Activated CD4-positive, alpha-beta memory T cell treated with anti-CD3 and anti-CD28 coated beads, Interleukin-2, amount 10 ng/mL, durations not matched to agents 7 days and 5 days (primary cell): ENCODE measurements at regions not wholly inside any gene's neighbourhood (a gene's known extent, or its start where the extent isn't known, plus 50 kb on each side); places are given as distances from the start of the nearest gene placed in this dataset.

Source experiments
- CTCF ChIA-PET: fragments of 350-600 bp; sonication (Branson Sonifier 250); formaldehyde crosslinking; loops from one replicate; lab custom pipeline; 2021; ENCODE audit warnings: antibody characterized with exemption, inconsistent platforms; lab: Charles Lee
- POLR2A ChIA-PET: fragments of 350-600 bp; sonication (Branson Sonifier 250); formaldehyde crosslinking; loops from one replicate; lab custom pipeline; 2021; ENCODE audit warnings: antibody characterized with exemption; lab: Charles Lee
- DNase-seq: peaks from one replicate; pipeline ENCODE4 v3.0.0-alpha.2; 2020
- H3K27ac Mint-ChIP-seq: one replicate; pipeline ENCODE4 v1.8.0; 2021; ENCODE audit warnings: mild to moderate bottlenecking, mixed read lengths
- H3K27me3 Mint-ChIP-seq: one replicate; pipeline ENCODE4 v1.8.0; 2021; ENCODE audit warnings: mixed read lengths
- H3K36me3 Mint-ChIP-seq: one replicate; pipeline ENCODE4 v1.8.0; 2021; ENCODE audit warnings: low read depth, mixed read lengths
- H3K4me1 Mint-ChIP-seq: one replicate; pipeline ENCODE4 v1.8.0; 2021; ENCODE audit warnings: mixed read lengths
- H3K4me3 Mint-ChIP-seq: one replicate; pipeline ENCODE4 v1.8.0; 2021; ENCODE audit warnings: mild to moderate bottlenecking, mixed read lengths
- H3K9me3 Mint-ChIP-seq: one replicate; pipeline ENCODE4 v1.8.0; 2021; ENCODE audit warnings: mixed read lengths

DNA sequence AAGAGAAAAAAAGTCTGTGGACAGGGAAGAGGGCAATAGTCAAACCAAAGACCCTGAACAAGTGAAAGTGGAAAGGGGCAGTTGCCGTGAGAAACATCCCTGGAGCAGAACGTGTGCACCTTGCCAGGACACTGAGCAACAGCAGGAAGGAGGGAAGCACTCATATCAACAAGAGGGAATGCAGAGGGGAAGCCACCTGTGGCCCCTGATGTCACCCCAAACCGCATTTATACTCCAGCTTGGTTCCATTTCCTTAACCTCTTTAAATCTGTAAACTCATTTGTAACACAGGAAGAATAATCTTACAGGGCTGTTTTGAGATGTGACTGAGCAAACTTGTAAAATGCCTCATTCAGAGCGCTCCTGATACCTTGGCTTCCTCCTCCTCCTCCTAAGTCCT is 698.8 kb downstream of the DIAPH3 start:
- no peak for DNase-seq
- Mint-ChIP-seq H3K27me3 (peaks cover 2% of the 10 kb centered on the region), H3K27ac (no peak overlapping the region), H3K4me3 (no peak overlapping the region), H3K36me3 (no peaks in the 10 kb centered on the region), H3K9me3 (no peaks in the 10 kb centered on the region), H3K4me1 (no peaks in the 10 kb centered on the region)
- ChIA-PET CTCF (no interaction called here), POLR2A (no interaction called here)

DNA sequence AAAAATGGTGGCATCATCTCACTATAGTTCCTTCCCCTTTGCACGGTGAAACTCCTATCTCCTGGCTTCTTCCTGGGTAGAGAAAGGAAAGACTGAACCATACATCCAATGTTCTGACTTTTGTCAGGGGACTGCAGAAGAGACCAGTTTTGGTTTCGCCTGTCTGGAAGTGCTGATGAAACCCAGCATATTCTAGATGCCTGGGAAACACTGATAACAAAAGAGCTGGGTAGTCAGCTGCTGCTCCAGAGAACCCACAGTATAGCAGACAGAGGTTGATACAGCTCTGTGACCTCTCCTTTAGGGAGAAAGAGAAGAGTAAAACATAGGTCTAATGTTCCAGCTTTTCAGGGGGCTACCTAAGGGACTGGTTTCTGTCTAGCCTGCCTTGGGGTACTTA is 695.3 kb downstream of the DIAPH3 start:
- H3K27me3 Mint-ChIP-seq = peaks cover 10% of the 10 kb centered on the region
- H3K27ac Mint-ChIP-seq = no peak overlapping the region
- ChIA-PET CTCF (no interaction called here), POLR2A (no interaction called here)
- no peak for DNase-seq
- no peak overlapping the region for H3K4me3 Mint-ChIP-seq
- no peaks in the 10 kb centered on the region for H3K36me3 Mint-ChIP-seq
- H3K9me3 Mint-ChIP-seq = no peaks in the 10 kb centered on the region
- no peaks in the 10 kb centered on the region for H3K4me1 Mint-ChIP-seq

DNA sequence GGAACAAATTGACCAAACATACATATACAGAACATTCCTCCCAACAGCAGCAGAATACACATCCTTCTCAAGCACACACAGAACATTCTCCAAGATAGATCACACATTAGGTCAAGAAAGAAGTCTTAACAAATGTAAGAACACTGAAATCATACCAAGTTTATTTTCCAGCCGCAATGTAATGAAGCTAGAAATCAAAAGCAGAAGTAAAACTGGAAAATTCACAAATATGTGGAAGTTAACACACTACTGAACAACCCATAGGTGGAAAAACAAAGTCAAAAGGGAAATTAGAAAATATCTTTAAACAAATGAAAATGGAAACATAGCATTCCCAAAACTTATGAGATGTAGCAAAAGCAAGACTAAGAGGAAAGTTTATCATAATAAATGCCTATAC is 692.6 kb downstream of the DIAPH3 start:
- CTCF ChIA-PET = no interaction called here
- no peak overlapping the region for H3K4me3 Mint-ChIP-seq
- no peaks in the 10 kb centered on the region for H3K4me1 Mint-ChIP-seq
- no peaks in the 10 kb centered on the region for H3K36me3 Mint-ChIP-seq
- DNase-seq = no peak
- POLR2A ChIA-PET = no interaction called here
- no peaks in the 10 kb centered on the region for H3K9me3 Mint-ChIP-seq
- no peak overlapping the region for H3K27ac Mint-ChIP-seq
- peaks cover 7% of the 10 kb centered on the region for H3K27me3 Mint-ChIP-seq

DNA sequence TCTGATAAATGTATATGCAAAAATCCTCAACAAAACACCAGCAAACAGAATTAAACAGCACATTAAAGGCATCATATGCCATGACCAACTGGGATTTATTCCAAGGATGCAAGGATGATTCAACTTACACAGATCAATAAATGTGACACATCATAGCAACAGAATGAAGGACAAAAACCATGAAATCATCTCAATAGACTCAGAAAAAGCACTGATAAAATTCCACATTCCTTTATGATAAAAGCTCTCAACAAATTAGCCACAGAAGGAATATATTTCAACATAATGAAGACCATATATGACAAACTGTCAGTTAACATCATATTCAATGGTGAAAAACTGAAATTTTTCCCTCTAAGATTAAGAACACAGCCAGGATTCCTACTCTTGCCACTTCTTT is 691.6 kb downstream of the DIAPH3 start:
- Mint-ChIP-seq H3K27ac (no peak overlapping the region), H3K4me3 (no peak overlapping the region), H3K4me1 (no peaks in the 10 kb centered on the region), H3K9me3 (no peaks in the 10 kb centered on the region), H3K27me3 (peaks cover 7% of the 10 kb centered on the region), H3K36me3 (no peaks in the 10 kb centered on the region)
- ChIA-PET POLR2A (no interaction called here), CTCF (no interaction called here)
- no peak for DNase-seq

DNA sequence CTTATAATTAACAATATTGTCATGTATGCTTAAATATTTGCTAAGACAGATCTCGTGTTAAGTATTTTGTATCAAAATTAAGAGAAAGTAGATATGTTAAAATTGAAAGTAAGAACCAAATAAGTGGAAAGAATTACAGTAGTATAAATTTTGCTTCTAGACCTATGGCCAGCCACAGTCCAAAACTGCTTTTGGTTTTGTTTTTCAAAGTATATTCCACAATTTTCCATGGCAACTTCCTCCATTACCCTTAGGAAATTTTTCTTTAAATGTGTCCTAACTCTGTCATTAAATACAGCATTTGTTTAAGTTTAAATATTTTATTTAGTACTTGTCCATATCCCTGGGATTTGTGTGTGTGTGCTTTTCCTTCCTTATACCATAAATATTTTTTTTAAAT is 689.0 kb downstream of the DIAPH3 start:
- Mint-ChIP-seq H3K36me3 (no peaks in the 10 kb centered on the region), H3K27me3 (peaks cover 7% of the 10 kb centered on the region), H3K27ac (no peak overlapping the region), H3K4me3 (no peak overlapping the region), H3K9me3 (no peaks in the 10 kb centered on the region), H3K4me1 (no peaks in the 10 kb centered on the region)
- ChIA-PET POLR2A (no interaction called here), CTCF (interaction anchor here (0.6 kb wide), 1 partner anchor 46 kb away, joined by 3 read pairs; no protein-coding TSS in a partner anchor)
- DNase-seq = no peak

DNA sequence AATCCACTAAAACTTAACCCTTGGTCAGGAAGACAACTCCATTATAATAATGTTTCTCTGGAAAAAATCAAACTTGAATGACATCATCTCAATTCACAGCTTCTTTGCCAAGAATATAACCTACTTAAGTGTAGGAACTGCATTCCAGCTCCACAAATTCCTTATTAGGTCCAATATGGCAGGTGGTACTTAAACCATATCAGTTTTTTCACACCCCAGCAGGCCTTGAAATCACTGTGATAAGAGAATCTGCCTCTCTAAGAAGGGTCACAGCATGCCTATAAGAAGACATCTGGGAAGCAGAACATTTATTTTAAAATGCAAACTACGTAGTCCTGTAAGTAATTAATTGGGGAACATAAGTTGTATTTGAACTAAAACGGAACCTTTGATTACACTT is 687.8 kb downstream of the DIAPH3 start:
- no peak for DNase-seq
- CTCF ChIA-PET = no interaction called here
- POLR2A ChIA-PET = no interaction called here
- Mint-ChIP-seq H3K4me3 (no peak overlapping the region), H3K27me3 (peaks cover 6% of the 10 kb centered on the region), H3K4me1 (no peaks in the 10 kb centered on the region), H3K27ac (no peak overlapping the region), H3K9me3 (no peaks in the 10 kb centered on the region), H3K36me3 (no peaks in the 10 kb centered on the region)

DNA sequence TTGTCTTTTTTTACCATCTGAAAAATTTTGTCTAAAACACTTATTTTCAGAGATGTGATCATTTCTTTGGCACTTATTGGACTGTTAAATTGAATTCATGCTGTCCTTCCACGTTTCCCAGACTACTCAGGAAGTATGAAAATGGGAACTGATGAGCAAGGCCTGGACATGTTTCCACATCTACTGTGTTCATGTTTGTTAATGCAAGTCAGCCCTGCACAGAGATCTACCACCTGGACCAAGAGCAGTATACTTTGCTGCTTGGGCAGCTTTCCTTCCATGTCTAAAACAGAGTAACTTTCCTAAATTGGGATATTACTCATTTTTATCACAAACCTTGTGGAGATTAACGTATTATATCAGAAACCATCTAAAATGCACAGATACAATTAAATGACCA is 687.4 kb downstream of the DIAPH3 start:
- POLR2A ChIA-PET = no interaction called here
- Mint-ChIP-seq H3K4me3 (no peak overlapping the region), H3K9me3 (no peaks in the 10 kb centered on the region), H3K36me3 (no peaks in the 10 kb centered on the region), H3K27me3 (peaks cover 5% of the 10 kb centered on the region), H3K27ac (no peak overlapping the region), H3K4me1 (no peaks in the 10 kb centered on the region)
- no peak for DNase-seq
- CTCF ChIA-PET = no interaction called here

DNA sequence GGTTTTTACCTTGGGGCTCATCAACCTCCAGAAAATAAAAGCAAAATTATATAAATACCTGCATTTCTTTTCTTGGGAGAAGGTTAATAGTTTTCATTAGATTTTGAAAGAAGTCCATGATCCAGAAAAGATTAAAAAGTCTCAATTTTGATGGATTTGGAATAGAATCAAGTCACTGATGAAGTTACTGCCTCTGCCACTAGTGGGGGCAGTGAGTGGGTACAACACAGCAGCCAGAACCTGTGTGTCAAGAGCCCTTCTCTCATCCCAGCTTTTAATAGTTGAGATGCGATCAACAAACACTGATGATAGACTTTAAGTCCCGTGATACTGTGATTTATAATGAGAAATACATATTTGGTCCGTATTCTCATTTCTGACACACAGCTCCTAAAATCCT is 686.7 kb downstream of the DIAPH3 start:
- Mint-ChIP-seq H3K27ac (no peak overlapping the region), H3K27me3 (peaks cover 3% of the 10 kb centered on the region), H3K36me3 (no peaks in the 10 kb centered on the region), H3K4me3 (no peak overlapping the region), H3K4me1 (no peaks in the 10 kb centered on the region), H3K9me3 (no peaks in the 10 kb centered on the region)
- ChIA-PET CTCF (no interaction called here), POLR2A (no interaction called here)
- DNase-seq = no peak

DNA sequence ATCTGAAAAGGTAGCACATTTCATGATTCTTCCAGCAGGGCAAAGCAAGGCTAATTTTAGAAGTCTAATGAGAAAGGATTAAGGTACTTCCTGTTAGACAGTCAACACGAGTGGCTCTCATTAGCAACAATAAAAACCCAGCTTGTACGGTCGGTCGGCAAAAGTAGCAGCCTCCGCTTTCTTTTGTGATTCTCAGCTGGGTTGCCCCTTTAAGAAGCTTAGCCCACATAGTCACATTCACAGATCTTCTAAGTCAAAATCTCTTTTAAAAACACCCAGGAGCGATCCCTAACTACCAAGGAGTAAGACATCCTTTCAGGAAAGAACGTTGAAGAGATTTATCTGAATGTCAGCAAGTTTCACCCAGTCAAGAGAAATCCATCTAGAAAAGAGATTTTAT is 684.8 kb downstream of the DIAPH3 start:
- Mint-ChIP-seq H3K27me3 (peaks cover 2% of the 10 kb centered on the region), H3K36me3 (no peaks in the 10 kb centered on the region), H3K4me3 (no peak overlapping the region), H3K9me3 (no peaks in the 10 kb centered on the region), H3K27ac (no peak overlapping the region), H3K4me1 (no peaks in the 10 kb centered on the region)
- ChIA-PET CTCF (no interaction called here), POLR2A (no interaction called here)
- DNase-seq = no peak

DNA sequence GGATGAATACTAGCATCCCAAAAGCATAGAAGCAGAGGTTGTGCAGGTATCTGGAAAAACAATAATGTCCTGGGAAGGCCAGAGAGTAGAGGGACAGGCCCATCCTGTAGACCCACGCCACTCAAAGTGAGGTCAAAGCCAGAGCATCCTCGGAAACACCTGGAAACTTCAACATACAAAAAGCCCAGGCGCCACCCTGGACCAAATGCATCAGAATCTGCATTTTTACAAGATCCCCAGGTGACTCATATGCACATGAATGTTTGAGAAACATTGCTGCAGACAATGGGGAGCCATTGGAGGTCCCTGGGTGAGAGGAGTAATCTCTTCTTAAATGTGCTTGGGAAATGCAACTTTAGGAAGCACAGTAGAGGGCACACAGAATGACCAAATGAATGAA is 684.1 kb downstream of the DIAPH3 start:
- no peaks in the 10 kb centered on the region for H3K4me1 Mint-ChIP-seq
- H3K27ac Mint-ChIP-seq = no peak overlapping the region
- H3K9me3 Mint-ChIP-seq = no peaks in the 10 kb centered on the region
- ChIA-PET CTCF (no interaction called here), POLR2A (no interaction called here)
- DNase-seq = no peak
- H3K27me3 Mint-ChIP-seq = peaks cover 2% of the 10 kb centered on the region
- H3K4me3 Mint-ChIP-seq = no peak overlapping the region
- no peaks in the 10 kb centered on the region for H3K36me3 Mint-ChIP-seq

DNA sequence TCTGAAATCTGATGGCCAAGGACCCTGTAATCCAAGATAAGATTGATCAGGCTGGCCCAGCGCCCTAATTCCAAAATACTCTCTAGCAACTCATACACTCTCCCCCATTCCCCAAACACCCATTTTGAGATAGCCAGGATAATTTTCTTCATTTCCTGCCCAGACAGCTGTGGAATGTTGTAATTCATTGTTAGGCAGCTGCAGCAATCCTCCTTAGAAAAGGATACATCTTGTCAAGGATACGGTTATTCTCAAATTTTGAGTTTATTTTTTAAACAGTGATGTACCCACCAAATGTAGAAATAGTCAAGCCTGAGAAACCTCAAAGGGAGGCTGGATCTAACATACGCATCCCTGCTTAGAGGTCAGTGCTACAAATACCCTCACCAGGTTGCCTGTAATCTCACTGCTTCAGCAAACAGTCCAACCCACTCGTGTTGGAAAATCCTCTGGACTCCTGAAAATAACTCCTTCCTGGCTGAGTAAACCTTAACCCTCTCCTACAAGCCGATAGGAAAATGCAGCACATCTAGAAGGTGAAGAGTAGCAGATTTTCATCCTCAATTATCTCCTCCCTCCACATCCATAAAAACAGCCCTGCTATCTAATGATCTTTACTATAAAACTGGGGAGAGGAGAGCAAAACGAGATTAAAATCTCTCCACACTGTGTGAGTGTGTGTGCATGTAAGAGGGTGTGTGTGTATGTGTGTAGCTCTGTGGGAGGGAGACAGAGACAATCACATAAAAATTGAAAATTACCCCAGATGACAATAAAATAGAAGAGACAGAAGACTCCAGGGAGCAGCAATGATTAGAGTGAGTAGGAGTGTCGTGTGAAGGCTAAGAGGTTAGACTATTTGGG is 683.1 kb downstream of the DIAPH3 start:
- H3K4me3 Mint-ChIP-seq = no peak overlapping the region
- no peaks in the 10 kb centered on the region for H3K4me1 Mint-ChIP-seq
- no peak overlapping the region for H3K27ac Mint-ChIP-seq
- ChIA-PET POLR2A (no interaction called here), CTCF (no interaction called here)
- DNase-seq = no peak
- peaks cover 2% of the 10 kb centered on the region for H3K27me3 Mint-ChIP-seq
- no peaks in the 10 kb centered on the region for H3K36me3 Mint-ChIP-seq
- H3K9me3 Mint-ChIP-seq = no peaks in the 10 kb centered on the region

DNA sequence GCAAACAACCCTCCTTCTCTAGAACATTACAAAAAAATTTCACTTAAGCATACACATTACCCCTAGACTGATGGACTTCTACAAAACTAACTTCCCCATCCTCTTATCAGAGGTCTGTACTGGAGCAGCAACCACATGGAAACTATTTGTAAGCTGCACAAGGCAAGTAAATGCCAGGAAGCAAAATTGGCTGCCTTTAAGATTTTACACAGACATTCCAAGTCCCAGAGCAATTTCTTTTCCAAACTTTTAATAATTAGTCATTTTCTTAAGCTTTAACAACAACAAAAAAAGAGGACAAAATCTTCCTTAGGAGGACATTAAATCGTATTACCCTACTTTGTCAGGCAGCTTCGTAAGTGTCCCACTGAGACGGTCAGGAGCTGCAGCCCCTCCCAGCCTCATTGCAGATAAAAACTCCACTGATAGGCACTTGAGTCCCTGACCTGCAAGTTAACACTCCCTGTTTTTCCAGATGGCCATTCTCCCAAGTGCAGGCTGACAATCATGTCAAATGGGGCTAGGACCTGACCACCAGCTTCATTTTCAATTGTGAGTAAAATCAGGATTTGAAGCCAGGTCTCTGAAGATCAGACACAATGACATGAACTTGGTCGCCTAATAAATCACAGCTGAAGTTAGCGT is 680.1 kb downstream of the DIAPH3 start:
- Mint-ChIP-seq H3K4me3 (no peak overlapping the region), H3K4me1 (no peaks in the 10 kb centered on the region), H3K9me3 (no peaks in the 10 kb centered on the region), H3K27me3 (peaks cover 6% of the 10 kb centered on the region), H3K27ac (no peak overlapping the region), H3K36me3 (no peaks in the 10 kb centered on the region)
- ChIA-PET POLR2A (no interaction called here), CTCF (no interaction called here)
- DNase-seq = no peak

DNA sequence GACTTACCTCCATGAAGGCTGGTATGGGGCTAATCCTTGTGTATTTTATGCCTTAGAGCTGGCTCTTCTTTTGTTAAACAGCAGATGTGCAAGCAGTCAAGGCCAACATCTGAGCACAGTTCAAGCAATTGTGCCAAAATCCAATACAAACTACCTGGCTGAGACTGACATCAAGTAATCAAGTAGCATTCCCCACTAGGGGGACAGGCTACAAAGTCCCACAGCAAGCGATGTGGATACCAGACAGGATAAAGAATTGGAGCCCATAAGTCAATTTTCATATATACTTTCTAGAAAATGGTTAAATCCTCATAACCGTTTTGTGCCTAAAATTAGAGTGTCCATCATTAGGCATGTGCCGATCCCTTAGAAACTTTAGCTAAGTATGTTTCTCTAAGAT is 675.8 kb downstream of the DIAPH3 start:
- CTCF ChIA-PET = no interaction called here
- no peaks in the 10 kb centered on the region for H3K9me3 Mint-ChIP-seq
- H3K27me3 Mint-ChIP-seq = peaks cover 4% of the 10 kb centered on the region
- POLR2A ChIA-PET = no interaction called here
- DNase-seq = no peak
- no peak overlapping the region for H3K4me3 Mint-ChIP-seq
- no peaks in the 10 kb centered on the region for H3K4me1 Mint-ChIP-seq
- no peaks in the 10 kb centered on the region for H3K36me3 Mint-ChIP-seq
- H3K27ac Mint-ChIP-seq = no peak overlapping the region

DNA sequence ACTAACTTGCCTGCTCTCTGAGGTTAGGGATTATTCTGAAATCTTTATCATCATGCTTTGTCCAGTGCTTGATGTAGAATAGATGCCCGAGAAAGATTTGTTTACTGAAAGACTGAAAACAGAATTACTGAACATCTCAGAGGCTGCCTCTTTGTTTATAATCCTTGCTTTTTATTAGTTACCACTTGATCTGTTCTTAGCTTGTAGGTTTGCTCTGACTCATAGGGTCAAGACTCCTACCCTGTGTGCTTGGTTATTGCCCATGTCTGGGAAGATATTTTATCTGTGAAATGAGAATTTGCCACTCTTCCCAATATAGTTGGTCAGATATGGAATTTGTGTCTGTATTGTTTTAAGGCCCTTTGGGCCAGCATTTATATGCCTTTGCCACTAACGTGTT is 675.3 kb downstream of the DIAPH3 start:
- peaks cover 4% of the 10 kb centered on the region for H3K27me3 Mint-ChIP-seq
- POLR2A ChIA-PET = no interaction called here
- CTCF ChIA-PET = no interaction called here
- no peaks in the 10 kb centered on the region for H3K4me1 Mint-ChIP-seq
- no peak overlapping the region for H3K27ac Mint-ChIP-seq
- no peak for DNase-seq
- no peaks in the 10 kb centered on the region for H3K9me3 Mint-ChIP-seq
- no peak overlapping the region for H3K4me3 Mint-ChIP-seq
- no peaks in the 10 kb centered on the region for H3K36me3 Mint-ChIP-seq
